HEK293 (cell line): ENCODE measurements at regions not wholly inside any gene's neighbourhood (a gene's known extent, or its start where the extent isn't known, plus 50 kb on each side); places are given as distances from the start of the nearest gene placed in this dataset.

Experiments used
- KLF16 ChIP-seq: fragments of 450-650 bp; formaldehyde crosslinking; IDR thresholded peaks from 2 replicates; pipeline ENCODE4 v1.5.1; 2017; ENCODE audit warnings: missing biosample characterization, missing genetic modification characterization
- KLF8 ChIP-seq: fragments of 450-650 bp; formaldehyde crosslinking; IDR thresholded peaks from 2 replicates; pipeline ENCODE4 v1.5.1; 2016; ENCODE audit warnings: missing biosample characterization, missing genetic modification characterization
- SP2 ChIP-seq: fragments of 450-650 bp; formaldehyde crosslinking; IDR thresholded peaks from 2 replicates; pipeline ENCODE4 v1.5.1; 2016; ENCODE audit warnings: missing biosample characterization, missing genetic modification characterization
- TCF7L2 ChIP-seq: IDR thresholded peaks from 2 replicates; pipeline ENCODE4 v1.6.1; 2011; ENCODE audit warnings: low read depth, mild to moderate bottlenecking, inconsistent platforms, low read length, moderate library complexity, borderline replicate concordance
- ZNF121 ChIP-seq: fragments of 450-650 bp; formaldehyde crosslinking; IDR thresholded peaks from 2 replicates; pipeline ENCODE4 v1.5.1; 2016; ENCODE audit warnings: missing biosample characterization, missing genetic modification characterization
- ZNF184 ChIP-seq: fragments of 450-650 bp; IDR thresholded peaks from 2 replicates; pipeline ENCODE4 v1.5.1; 2018; ENCODE audit warnings: missing biosample characterization, mild to moderate bottlenecking, missing genetic modification characterization
- ZNF214 ChIP-seq: fragments of 450-650 bp; formaldehyde crosslinking; IDR thresholded peaks from 2 replicates; pipeline ENCODE4 v1.5.1; 2017; ENCODE audit warnings: missing biosample characterization, mild to moderate bottlenecking, missing genetic modification characterization, borderline replicate concordance
- ZNF624 ChIP-seq: fragments of 450-650 bp; formaldehyde crosslinking; IDR thresholded peaks from 2 replicates; pipeline ENCODE4 v1.5.1; 2017; ENCODE audit warnings: missing biosample characterization, missing genetic modification characterization
- TF ChIP-seq, protein P1 (sequence below): fragments of 450-650 bp; formaldehyde crosslinking; IDR thresholded peaks from 2 replicates; pipeline ENCODE4 v1.5.1; 2016; ENCODE audit warnings: missing biosample characterization, missing genetic modification characterization
- TF ChIP-seq, protein P2 (sequence below): sonication (generic); formaldehyde crosslinking; IDR thresholded peaks from 2 replicates; pipeline ENCODE4 v1.8.1; 2022; ENCODE audit warnings: mild to moderate bottlenecking, moderate library complexity, missing genetic modification reagents
- TF ChIP-seq, protein P3 (sequence below): fragments of 450-650 bp; formaldehyde crosslinking; IDR thresholded peaks from 2 replicates; pipeline ENCODE4 v1.5.1; 2016; ENCODE audit warnings: missing biosample characterization, missing genetic modification characterization
- TF ChIP-seq, protein P4 (sequence below): fragments of 450-650 bp; formaldehyde crosslinking; IDR thresholded peaks from 2 replicates; pipeline ENCODE4 v1.5.1; 2016; ENCODE audit warnings: missing biosample characterization, missing genetic modification characterization

DNA sequence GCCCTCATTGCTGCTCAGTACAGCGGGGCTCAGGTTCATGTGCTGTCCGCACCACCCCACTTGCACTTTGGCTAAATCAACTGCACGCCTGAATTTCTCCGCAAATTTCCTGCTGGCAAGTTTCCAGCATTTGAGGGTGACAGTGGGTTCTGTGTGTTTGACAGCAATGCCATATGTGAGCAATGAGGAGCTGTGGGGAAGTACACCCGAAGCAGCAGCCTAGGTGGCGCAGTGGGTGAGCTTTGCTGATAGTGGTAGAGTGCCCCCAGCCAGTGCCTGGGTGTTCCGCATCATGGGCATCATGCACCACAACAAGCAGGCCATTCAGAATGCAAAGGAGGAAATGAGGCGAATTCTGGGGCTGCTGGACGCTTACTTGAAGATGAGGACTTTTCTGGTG is 103.9 kb upstream of the POT1 start:
- TF ChIP-seq, protein P1, sequence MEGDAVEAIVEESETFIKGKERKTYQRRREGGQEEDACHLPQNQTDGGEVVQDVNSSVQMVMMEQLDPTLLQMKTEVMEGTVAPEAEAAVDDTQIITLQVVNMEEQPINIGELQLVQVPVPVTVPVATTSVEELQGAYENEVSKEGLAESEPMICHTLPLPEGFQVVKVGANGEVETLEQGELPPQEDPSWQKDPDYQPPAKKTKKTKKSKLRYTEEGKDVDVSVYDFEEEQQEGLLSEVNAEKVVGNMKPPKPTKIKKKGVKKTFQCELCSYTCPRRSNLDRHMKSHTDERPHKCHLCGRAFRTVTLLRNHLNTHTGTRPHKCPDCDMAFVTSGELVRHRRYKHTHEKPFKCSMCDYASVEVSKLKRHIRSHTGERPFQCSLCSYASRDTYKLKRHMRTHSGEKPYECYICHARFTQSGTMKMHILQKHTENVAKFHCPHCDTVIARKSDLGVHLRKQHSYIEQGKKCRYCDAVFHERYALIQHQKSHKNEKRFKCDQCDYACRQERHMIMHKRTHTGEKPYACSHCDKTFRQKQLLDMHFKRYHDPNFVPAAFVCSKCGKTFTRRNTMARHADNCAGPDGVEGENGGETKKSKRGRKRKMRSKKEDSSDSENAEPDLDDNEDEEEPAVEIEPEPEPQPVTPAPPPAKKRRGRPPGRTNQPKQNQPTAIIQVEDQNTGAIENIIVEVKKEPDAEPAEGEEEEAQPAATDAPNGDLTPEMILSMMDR (tag by site-specific recombination) = no peak
- TF ChIP-seq KLF8 (tag by site-specific recombination) (no peak), ZNF624 (tag by site-specific recombination) (no peak), ZNF184 (tag by site-specific recombination) (no peak), SP2 (tag by site-specific recombination) (no peak), ZNF121 (no peak), ZNF214 (no peak), TCF7L2 (no peak), KLF16 (no peak)
- TF ChIP-seq, protein P2, sequence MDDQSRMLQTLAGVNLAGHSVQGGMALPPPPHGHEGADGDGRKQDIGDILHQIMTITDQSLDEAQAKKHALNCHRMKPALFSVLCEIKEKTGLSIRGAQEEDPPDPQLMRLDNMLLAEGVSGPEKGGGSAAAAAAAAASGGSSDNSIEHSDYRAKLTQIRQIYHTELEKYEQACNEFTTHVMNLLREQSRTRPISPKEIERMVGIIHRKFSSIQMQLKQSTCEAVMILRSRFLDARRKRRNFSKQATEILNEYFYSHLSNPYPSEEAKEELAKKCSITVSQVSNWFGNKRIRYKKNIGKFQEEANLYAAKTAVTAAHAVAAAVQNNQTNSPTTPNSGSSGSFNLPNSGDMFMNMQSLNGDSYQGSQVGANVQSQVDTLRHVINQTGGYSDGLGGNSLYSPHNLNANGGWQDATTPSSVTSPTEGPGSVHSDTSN = no peak
- TF ChIP-seq, protein P3, sequence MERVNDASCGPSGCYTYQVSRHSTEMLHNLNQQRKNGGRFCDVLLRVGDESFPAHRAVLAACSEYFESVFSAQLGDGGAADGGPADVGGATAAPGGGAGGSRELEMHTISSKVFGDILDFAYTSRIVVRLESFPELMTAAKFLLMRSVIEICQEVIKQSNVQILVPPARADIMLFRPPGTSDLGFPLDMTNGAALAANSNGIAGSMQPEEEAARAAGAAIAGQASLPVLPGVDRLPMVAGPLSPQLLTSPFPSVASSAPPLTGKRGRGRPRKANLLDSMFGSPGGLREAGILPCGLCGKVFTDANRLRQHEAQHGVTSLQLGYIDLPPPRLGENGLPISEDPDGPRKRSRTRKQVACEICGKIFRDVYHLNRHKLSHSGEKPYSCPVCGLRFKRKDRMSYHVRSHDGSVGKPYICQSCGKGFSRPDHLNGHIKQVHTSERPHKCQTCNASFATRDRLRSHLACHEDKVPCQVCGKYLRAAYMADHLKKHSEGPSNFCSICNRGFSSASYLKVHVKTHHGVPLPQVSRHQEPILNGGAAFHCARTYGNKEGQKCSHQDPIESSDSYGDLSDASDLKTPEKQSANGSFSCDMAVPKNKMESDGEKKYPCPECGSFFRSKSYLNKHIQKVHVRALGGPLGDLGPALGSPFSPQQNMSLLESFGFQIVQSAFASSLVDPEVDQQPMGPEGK = no peak
- TF ChIP-seq, protein P4, sequence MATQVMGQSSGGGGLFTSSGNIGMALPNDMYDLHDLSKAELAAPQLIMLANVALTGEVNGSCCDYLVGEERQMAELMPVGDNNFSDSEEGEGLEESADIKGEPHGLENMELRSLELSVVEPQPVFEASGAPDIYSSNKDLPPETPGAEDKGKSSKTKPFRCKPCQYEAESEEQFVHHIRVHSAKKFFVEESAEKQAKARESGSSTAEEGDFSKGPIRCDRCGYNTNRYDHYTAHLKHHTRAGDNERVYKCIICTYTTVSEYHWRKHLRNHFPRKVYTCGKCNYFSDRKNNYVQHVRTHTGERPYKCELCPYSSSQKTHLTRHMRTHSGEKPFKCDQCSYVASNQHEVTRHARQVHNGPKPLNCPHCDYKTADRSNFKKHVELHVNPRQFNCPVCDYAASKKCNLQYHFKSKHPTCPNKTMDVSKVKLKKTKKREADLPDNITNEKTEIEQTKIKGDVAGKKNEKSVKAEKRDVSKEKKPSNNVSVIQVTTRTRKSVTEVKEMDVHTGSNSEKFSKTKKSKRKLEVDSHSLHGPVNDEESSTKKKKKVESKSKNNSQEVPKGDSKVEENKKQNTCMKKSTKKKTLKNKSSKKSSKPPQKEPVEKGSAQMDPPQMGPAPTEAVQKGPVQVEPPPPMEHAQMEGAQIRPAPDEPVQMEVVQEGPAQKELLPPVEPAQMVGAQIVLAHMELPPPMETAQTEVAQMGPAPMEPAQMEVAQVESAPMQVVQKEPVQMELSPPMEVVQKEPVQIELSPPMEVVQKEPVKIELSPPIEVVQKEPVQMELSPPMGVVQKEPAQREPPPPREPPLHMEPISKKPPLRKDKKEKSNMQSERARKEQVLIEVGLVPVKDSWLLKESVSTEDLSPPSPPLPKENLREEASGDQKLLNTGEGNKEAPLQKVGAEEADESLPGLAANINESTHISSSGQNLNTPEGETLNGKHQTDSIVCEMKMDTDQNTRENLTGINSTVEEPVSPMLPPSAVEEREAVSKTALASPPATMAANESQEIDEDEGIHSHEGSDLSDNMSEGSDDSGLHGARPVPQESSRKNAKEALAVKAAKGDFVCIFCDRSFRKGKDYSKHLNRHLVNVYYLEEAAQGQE (tag by site-specific recombination) = no peak
